ENCODE measurements at regions not wholly inside any gene's neighbourhood (a gene's known extent, or its start where the extent isn't known, plus 50 kb on each side); places are given as distances from the start of the nearest gene placed in this dataset.

DNA sequence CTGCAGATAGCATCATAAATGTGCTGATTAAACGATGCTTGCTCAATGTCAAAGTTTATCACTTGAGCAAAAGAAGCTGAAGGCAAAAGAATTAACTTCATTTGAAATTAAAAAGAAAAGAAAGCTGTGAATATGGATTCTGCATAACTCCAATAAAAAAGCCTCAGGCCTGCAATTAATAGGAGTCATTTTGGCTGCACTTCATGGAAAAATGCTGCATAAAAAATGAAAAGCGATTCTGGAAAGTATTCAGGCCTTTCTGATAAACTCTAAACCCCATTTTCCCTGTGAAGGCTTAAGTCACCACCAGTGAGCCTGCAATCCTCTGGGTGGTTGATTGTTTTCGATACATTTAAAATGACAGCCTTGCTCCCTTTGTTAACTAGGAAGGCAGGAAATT is 1793.4 kb downstream of the SUCLG1 start:
- TF ChIP-seq, protein P1, sequence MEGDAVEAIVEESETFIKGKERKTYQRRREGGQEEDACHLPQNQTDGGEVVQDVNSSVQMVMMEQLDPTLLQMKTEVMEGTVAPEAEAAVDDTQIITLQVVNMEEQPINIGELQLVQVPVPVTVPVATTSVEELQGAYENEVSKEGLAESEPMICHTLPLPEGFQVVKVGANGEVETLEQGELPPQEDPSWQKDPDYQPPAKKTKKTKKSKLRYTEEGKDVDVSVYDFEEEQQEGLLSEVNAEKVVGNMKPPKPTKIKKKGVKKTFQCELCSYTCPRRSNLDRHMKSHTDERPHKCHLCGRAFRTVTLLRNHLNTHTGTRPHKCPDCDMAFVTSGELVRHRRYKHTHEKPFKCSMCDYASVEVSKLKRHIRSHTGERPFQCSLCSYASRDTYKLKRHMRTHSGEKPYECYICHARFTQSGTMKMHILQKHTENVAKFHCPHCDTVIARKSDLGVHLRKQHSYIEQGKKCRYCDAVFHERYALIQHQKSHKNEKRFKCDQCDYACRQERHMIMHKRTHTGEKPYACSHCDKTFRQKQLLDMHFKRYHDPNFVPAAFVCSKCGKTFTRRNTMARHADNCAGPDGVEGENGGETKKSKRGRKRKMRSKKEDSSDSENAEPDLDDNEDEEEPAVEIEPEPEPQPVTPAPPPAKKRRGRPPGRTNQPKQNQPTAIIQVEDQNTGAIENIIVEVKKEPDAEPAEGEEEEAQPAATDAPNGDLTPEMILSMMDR (IDR thresholded peaks at IDR 0.05; ENCODE audit: borderline replicate concordance, extremely low read depth, low read length, poor library complexity, severe bottlenecking), result no peak
- TF ChIP-seq EZH2 (IDR thresholded peaks at IDR 0.05; ENCODE audit: borderline replicate concordance, low read depth, low read length, severe bottlenecking), result no peak
